Mesothelial cell of epicardium (in vitro differentiated cells): ENCODE measurements at regions not wholly inside any gene's neighbourhood (a gene's known extent, or its start where the extent isn't known, plus 50 kb on each side); places are given as distances from the start of the nearest gene placed in this dataset.

Experiments
- DNase-seq, 2 experiments: peaks; one replicate each; pipeline ENCODE4 v3.0.0; 2021; ENCODE audit warnings: low spot score in 2 of 2; ENCODE audit not compliant: unreplicated experiment in 2 of 2
- H3K27ac Mint-ChIP-seq: 2 replicates; pipeline ENCODE4 v1.8.0; 2021; ENCODE audit warnings: mixed read lengths
- H3K27me3 Mint-ChIP-seq: 2 replicates; pipeline ENCODE4 v1.8.0; 2021; ENCODE audit warnings: low read depth, mixed read lengths
- H3K36me3 Mint-ChIP-seq: 2 replicates; pipeline ENCODE4 v1.8.0; 2021; ENCODE audit warnings: mixed read lengths
- H3K4me1 Mint-ChIP-seq: 2 replicates; pipeline ENCODE4 v1.8.0; 2021; ENCODE audit warnings: mixed read lengths
- H3K4me3 Mint-ChIP-seq: 2 replicates; pipeline ENCODE4 v1.8.0; 2021; ENCODE audit warnings: mild to moderate bottlenecking, moderate library complexity, mixed read lengths
- H3K9me3 Mint-ChIP-seq: 2 replicates; pipeline ENCODE4 v1.8.0; 2021; ENCODE audit warnings: mixed read lengths
- TF ChIP-seq, protein P1 (sequence below): fragments of 200-600 bp; sonication (generic); IDR thresholded peaks from one replicate; pipeline ENCODE4 v1.5.0; 2021; ENCODE audit warnings: antibody characterized with exemption; ENCODE audit not compliant: unreplicated experiment

DNA sequence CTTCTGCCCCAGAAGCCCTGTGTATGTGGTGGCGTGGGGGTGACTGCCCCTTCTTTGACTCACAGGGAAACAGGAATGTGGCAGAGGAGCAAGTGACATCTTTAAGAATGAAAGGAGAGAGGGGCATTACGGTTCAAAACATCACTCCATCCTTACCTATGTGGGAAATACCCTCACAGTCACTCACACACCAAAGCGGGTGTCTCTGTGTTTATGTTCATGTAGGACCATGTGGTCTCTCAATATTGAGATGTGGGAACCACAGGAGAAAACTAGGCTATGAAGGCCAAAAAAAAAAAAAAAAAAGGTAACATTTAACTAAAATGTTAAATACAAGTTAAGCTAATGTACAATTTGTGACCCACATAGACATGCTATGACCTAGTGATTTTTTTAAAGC lies 153.6 kb upstream of the GPR12 start:
- Mint-ChIP-seq H3K27me3 (peaks cover 21% of the 10 kb centered on the region), H3K4me1 (peaks cover 2% of the 10 kb centered on the region), H3K27ac (no peak overlapping the region), H3K36me3 (no peaks in the 10 kb centered on the region), H3K9me3 (no peaks in the 10 kb centered on the region), H3K4me3 (no peak overlapping the region)
- TF ChIP-seq, protein P1, sequence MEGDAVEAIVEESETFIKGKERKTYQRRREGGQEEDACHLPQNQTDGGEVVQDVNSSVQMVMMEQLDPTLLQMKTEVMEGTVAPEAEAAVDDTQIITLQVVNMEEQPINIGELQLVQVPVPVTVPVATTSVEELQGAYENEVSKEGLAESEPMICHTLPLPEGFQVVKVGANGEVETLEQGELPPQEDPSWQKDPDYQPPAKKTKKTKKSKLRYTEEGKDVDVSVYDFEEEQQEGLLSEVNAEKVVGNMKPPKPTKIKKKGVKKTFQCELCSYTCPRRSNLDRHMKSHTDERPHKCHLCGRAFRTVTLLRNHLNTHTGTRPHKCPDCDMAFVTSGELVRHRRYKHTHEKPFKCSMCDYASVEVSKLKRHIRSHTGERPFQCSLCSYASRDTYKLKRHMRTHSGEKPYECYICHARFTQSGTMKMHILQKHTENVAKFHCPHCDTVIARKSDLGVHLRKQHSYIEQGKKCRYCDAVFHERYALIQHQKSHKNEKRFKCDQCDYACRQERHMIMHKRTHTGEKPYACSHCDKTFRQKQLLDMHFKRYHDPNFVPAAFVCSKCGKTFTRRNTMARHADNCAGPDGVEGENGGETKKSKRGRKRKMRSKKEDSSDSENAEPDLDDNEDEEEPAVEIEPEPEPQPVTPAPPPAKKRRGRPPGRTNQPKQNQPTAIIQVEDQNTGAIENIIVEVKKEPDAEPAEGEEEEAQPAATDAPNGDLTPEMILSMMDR, result no peak
- no peak for DNase-seq

DNA sequence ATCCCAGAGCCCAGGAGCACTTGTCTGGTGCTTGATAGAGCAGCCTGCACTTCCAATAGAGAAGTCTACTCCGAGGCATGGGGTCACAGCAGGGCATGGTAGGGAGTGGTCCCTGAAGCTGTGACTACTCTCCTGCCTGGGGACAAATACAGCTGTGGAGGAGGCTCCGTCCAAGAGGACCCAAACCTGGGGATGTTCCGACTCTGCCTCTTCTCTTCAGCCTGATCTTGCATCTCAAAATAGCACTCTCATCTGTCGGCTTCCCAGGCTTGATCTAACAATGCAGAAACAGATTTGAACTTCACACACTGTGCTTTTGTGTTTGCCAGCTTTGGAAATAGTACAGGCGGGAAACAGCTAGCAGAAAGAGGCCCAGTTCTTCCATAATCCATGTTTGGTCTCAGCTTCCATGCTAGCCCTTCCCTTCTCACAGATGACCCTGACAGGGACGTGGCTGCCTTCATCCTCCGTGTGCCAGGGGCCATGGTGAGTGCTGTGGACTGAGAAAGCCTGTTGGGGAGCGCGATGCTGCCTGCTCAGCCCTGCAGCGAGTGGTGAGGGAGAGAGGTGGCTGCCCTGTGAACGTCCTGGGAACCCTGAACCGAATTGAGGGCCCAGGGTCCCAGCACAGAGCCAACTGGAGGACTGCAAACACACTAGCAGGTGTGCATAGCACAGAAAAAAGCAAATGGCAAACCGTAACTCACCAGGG lies 150.3 kb upstream of the GPR12 start:
- Mint-ChIP-seq H3K4me3 (no peak overlapping the region), H3K36me3 (no peaks in the 10 kb centered on the region), H3K4me1 (peaks cover 2% of the 10 kb centered on the region), H3K27me3 (peaks cover 49% of the 10 kb centered on the region), H3K27ac (no peak overlapping the region), H3K9me3 (no peaks in the 10 kb centered on the region)
- TF ChIP-seq, protein P1, result no peak
- DNase-seq, result no peak

DNA sequence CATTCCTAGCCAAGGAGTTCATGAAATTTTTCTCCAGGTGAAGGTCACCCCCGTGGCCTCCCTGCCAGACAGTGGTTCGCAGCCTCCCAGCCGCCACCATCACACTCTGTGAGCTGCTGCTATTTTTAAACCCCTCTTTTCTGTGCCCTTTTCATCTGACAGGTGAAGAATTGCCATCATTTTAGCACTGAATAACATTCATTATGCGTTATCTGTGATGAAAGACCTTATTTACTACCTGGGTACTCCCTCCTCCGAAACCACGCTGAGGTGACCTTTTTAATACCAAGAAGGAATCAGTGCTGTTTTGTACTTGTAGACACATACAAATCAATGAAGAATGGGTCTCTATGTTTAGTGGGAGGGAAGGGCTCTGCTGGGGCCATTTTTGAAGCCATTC lies 148.9 kb upstream of the GPR12 start:
- TF ChIP-seq, protein P1, result no peak
- DNase-seq, result no peak
- Mint-ChIP-seq H3K4me1 (peaks cover 2% of the 10 kb centered on the region), H3K9me3 (no peaks in the 10 kb centered on the region), H3K36me3 (no peaks in the 10 kb centered on the region), H3K4me3 (no peak overlapping the region), H3K27ac (no peak overlapping the region), H3K27me3 (peaks cover 56% of the 10 kb centered on the region)

DNA sequence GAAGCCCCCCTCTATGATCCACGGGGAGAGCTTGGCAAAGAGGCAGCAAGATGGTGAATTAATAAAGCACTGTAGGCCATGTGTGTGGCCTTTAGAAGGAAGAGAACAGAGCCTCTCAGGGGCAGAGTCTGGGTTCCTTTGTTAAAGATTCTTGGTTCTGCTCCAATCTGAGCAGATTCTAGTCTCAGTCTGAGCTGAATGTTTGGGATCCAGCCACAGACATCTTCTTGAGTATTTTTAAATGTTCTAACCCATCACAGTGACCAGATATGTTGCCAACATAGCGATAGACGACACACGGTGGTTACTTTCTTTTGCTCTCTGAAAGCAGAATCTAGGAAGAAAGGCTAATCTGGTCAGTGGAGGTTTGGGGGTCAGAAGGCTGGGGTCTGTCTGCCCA lies 147.5 kb upstream of the GPR12 start:
- H3K27me3 Mint-ChIP-seq, result peaks cover 61% of the 10 kb centered on the region

DNA sequence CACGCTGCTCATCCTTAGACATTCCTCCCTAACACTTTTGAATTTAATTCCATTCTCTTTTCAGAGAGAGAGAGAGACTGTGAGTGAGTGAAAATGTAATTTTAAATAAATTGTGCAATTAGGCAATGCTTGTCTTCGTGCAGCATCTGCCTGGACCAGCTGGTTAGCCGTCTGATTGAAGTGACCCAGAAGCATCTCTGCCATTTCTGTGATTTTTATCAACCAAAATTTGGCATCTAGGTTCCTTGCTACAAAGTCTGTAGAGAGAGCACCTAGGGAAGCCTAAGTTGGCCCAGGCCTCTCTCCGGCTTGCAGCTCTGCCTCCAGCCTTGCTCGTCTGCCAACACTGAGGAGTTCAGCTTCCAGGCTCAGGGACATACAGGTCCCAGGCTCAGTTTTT lies 138.6 kb upstream of the GPR12 start:
- Mint-ChIP-seq H3K9me3 (peaks cover 9% of the 10 kb centered on the region), H3K27me3 (peaks cover 26% of the 10 kb centered on the region), H3K27ac (no peak overlapping the region), H3K4me3 (no peak overlapping the region), H3K36me3 (no peaks in the 10 kb centered on the region), H3K4me1 (no peaks in the 10 kb centered on the region)
- no peak for DNase-seq
- TF ChIP-seq, protein P1, result no peak

More for the DNA sequence above, 147.5 kb upstream of the GPR12 start:
- H3K9me3 Mint-ChIP-seq, result peaks cover 9% of the 10 kb centered on the region
- no peak overlapping the region for H3K4me3 Mint-ChIP-seq
- no peak overlapping the region for H3K27ac Mint-ChIP-seq
- TF ChIP-seq, protein P1, result no peak
- no peaks in the 10 kb centered on the region for H3K36me3 Mint-ChIP-seq
- peaks cover 2% of the 10 kb centered on the region for H3K4me1 Mint-ChIP-seq
- DNase-seq, result no peak
